ENCODE measurements at regions not wholly inside any gene's neighbourhood (a gene's known extent, or its start where the extent isn't known, plus 50 kb on each side); places are given as distances from the start of the nearest gene placed in this dataset.

DNA sequence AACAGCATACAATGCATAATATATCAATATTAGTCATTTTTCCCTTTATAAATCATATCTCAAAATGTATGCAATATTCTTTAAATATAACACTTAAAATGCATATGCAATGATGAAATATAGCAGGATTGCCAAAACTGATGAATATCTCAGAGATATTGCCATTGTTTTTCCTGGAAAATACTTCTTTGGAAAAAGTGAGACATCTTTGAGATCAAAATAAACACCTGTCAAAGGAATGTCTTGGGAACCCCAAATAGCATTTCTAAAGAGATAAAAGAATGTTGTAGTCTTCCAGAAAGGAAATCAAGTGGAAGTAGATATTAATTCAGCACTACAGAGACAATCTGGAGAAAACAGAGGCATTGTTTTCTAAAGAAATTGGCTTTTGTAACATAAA, 457.8 kb upstream of the UBE2E2 start:
- Histone ChIP-seq H3K79me2 (ENCODE audit: low read length) (no peaks in the 10 kb centered on the region), H3K9me2 (replicated peaks; ENCODE audit: low read length) (no peaks in the 10 kb centered on the region), H3K4me1 (ENCODE audit: insufficient read depth, low read length) (no peaks in the 10 kb centered on the region), H3K4me2 (ENCODE audit: low read length) (no peak overlapping the region), H3K4me3 (ENCODE audit: low read length) (no peak overlapping the region), H4K20me1 (ENCODE audit: low read length) (no peaks in the 10 kb centered on the region), H3F3A (ENCODE audit: low read length, unreplicated experiment) (no peaks in the 10 kb centered on the region), H3K36me3 (ENCODE audit: low read depth, low read length) (no peaks in the 10 kb centered on the region), H3K9ac (ENCODE audit: low read length) (no peak overlapping the region), H2AFZ (ENCODE audit: low read length) (no peak overlapping the region), H3K27me3 (ENCODE audit: low read length) (no peaks in the 10 kb centered on the region), H3K27ac (ENCODE audit: low read length) (no peak overlapping the region), H3K9me3 (ENCODE audit: low read length) (no peaks in the 10 kb centered on the region)
- DNase-seq (no peak), ATAC-seq (no peak)
- ChIA-PET POLR2A (ENCODE audit: unreplicated experiment) (no interaction called here), CTCF (no interaction called here)
- TF ChIP-seq, protein P1, sequence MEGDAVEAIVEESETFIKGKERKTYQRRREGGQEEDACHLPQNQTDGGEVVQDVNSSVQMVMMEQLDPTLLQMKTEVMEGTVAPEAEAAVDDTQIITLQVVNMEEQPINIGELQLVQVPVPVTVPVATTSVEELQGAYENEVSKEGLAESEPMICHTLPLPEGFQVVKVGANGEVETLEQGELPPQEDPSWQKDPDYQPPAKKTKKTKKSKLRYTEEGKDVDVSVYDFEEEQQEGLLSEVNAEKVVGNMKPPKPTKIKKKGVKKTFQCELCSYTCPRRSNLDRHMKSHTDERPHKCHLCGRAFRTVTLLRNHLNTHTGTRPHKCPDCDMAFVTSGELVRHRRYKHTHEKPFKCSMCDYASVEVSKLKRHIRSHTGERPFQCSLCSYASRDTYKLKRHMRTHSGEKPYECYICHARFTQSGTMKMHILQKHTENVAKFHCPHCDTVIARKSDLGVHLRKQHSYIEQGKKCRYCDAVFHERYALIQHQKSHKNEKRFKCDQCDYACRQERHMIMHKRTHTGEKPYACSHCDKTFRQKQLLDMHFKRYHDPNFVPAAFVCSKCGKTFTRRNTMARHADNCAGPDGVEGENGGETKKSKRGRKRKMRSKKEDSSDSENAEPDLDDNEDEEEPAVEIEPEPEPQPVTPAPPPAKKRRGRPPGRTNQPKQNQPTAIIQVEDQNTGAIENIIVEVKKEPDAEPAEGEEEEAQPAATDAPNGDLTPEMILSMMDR (conservative IDR thresholded peaks at IDR 0.05; ENCODE audit: low read depth, low read length), result no peak
- TF ChIP-seq EZH2 (IDR thresholded peaks at IDR 0.05; ENCODE audit: low read length, unreplicated experiment) (no peak), EZH2phosphoT487 (IDR thresholded peaks at IDR 0.05; ENCODE audit: borderline replicate concordance, low read length) (no peak)
- intact Hi-C loops (cut with micrococcal nuclease), result no loop called here
- BruUV-seq (replicated peaks), result no TSS peak

DNA sequence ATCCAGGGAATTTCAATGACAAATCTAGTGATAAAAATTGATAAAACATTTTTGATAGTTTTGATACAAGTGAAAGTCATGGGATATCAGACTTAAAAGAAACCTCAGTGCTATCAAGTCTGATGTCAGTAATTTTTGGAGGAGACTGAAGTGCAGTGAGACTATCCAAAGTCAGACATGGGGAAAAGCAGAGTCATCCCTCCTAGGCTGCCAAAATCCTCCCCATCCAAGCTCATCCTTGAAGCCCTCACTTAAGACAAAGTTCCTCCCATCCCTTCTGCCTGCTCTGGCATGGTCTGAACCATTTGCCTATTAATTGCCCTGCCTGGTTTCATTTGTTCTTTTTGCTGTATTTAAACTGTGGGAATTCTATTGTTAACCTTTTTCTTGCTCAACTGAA, 456.9 kb upstream of the UBE2E2 start:
- ATAC-seq, result no peak
- no peak for TF ChIP-seq EZH2 (IDR thresholded peaks at IDR 0.05; ENCODE audit: low read length, unreplicated experiment)
- TF ChIP-seq, protein P1 (conservative IDR thresholded peaks at IDR 0.05; ENCODE audit: low read depth, low read length), result no peak
- TF ChIP-seq EZH2phosphoT487 (IDR thresholded peaks at IDR 0.05; ENCODE audit: borderline replicate concordance, low read length), result no peak
- CTCF ChIA-PET, result no interaction called here

DNA sequence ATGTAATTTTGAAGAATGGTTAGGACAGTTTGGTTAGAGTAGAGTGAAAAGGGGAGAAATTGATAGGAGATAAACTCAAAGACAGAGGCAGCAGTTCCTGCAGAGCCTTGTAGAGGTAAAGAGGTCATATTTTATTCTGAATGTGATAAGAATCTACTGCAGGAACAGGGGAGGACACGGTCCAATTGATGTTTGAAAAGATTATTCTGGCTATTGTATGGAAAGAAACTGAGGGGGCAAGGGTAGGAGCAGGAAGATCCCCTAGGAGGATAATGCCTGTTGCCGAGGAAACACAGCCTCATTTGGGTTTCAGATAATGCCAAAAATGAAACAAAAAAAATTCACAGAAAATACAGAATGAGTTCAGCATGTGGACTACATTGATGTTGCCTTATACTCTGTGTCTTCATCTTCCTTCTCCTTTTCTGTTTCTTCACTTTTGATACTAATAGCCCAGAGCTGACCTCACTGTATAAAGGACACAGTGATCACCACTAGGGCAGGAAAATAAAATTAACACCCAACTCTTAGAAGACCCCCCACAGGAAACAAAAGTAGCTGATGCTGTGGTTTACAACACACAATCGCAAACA, 454.6 kb upstream of the UBE2E2 start:
- H3K4me3 ChIP-seq (ENCODE audit: low read length), result no peak overlapping the region
- DNase-seq, result no peak
- no peak overlapping the region for H3K9ac ChIP-seq (ENCODE audit: low read length)
- H3K36me3 ChIP-seq (ENCODE audit: low read depth, low read length), result no peaks in the 10 kb centered on the region
- no TSS peak for BruUV-seq (replicated peaks)
- intact Hi-C loops (cut with micrococcal nuclease), result no loop called here
- no peaks in the 10 kb centered on the region for H3K9me3 ChIP-seq (ENCODE audit: low read length)
- no peaks in the 10 kb centered on the region for H3K4me1 ChIP-seq (ENCODE audit: insufficient read depth, low read length)
- H2AFZ ChIP-seq (ENCODE audit: low read length), result no peak overlapping the region
- no peak for ATAC-seq
- H3F3A ChIP-seq (ENCODE audit: low read length, unreplicated experiment), result no peaks in the 10 kb centered on the region
- TF ChIP-seq EZH2phosphoT487 (IDR thresholded peaks at IDR 0.05; ENCODE audit: borderline replicate concordance, low read length) (no peak), EZH2 (IDR thresholded peaks at IDR 0.05; ENCODE audit: low read length, unreplicated experiment) (no peak)
- TF ChIP-seq, protein P1 (conservative IDR thresholded peaks at IDR 0.05; ENCODE audit: low read depth, low read length), result no peak
- no peaks in the 10 kb centered on the region for H4K20me1 ChIP-seq (ENCODE audit: low read length)
- no peaks in the 10 kb centered on the region for H3K79me2 ChIP-seq (ENCODE audit: low read length)
- no peak overlapping the region for H3K27ac ChIP-seq (ENCODE audit: low read length)
- no peaks in the 10 kb centered on the region for H3K9me2 ChIP-seq (replicated peaks; ENCODE audit: low read length)
- POLR2A ChIA-PET (ENCODE audit: unreplicated experiment), result no interaction called here
- no peaks in the 10 kb centered on the region for H3K27me3 ChIP-seq (ENCODE audit: low read length)
- no peak overlapping the region for H3K4me2 ChIP-seq (ENCODE audit: low read length)
- CTCF ChIA-PET, result no interaction called here

More for the DNA sequence above, 456.9 kb upstream of the UBE2E2 start:
- Histone ChIP-seq H3K9ac (ENCODE audit: low read length) (no peak overlapping the region), H3K4me2 (ENCODE audit: low read length) (no peak overlapping the region), H3K4me3 (ENCODE audit: low read length) (no peak overlapping the region), H2AFZ (ENCODE audit: low read length) (no peak overlapping the region), H3K4me1 (ENCODE audit: insufficient read depth, low read length) (no peaks in the 10 kb centered on the region), H3K36me3 (ENCODE audit: low read depth, low read length) (no peaks in the 10 kb centered on the region), H4K20me1 (ENCODE audit: low read length) (no peaks in the 10 kb centered on the region), H3K9me3 (ENCODE audit: low read length) (no peaks in the 10 kb centered on the region), H3K79me2 (ENCODE audit: low read length) (no peaks in the 10 kb centered on the region), H3K27me3 (ENCODE audit: low read length) (no peaks in the 10 kb centered on the region), H3F3A (ENCODE audit: low read length, unreplicated experiment) (no peaks in the 10 kb centered on the region), H3K9me2 (replicated peaks; ENCODE audit: low read length) (no peaks in the 10 kb centered on the region), H3K27ac (ENCODE audit: low read length) (no peak overlapping the region)
- BruUV-seq (replicated peaks), result no TSS peak
- POLR2A ChIA-PET (ENCODE audit: unreplicated experiment), result no interaction called here
- DNase-seq, result no peak
- intact Hi-C loops (cut with micrococcal nuclease), result no loop called here
